HG03442 (cell line): ENCODE measurements at regions not wholly inside any gene's neighbourhood (a gene's known extent, or its start where the extent isn't known, plus 50 kb on each side); places are given as distances from the start of the nearest gene placed in this dataset.
"Not testable (repeated sequence)": the region's sequence is repeated elsewhere in the genome, so short reads cannot be mapped to it uniquely, and the experiment has no call there.

Experiments
- ATAC-seq: cut with Tn5 transposase; IDR thresholded peaks from one replicate; pipeline ENCODE4 v1.9.1; 2021; ENCODE audit warnings: mild to moderate bottlenecking, moderate library complexity; ENCODE audit not compliant: unreplicated experiment

DNA sequence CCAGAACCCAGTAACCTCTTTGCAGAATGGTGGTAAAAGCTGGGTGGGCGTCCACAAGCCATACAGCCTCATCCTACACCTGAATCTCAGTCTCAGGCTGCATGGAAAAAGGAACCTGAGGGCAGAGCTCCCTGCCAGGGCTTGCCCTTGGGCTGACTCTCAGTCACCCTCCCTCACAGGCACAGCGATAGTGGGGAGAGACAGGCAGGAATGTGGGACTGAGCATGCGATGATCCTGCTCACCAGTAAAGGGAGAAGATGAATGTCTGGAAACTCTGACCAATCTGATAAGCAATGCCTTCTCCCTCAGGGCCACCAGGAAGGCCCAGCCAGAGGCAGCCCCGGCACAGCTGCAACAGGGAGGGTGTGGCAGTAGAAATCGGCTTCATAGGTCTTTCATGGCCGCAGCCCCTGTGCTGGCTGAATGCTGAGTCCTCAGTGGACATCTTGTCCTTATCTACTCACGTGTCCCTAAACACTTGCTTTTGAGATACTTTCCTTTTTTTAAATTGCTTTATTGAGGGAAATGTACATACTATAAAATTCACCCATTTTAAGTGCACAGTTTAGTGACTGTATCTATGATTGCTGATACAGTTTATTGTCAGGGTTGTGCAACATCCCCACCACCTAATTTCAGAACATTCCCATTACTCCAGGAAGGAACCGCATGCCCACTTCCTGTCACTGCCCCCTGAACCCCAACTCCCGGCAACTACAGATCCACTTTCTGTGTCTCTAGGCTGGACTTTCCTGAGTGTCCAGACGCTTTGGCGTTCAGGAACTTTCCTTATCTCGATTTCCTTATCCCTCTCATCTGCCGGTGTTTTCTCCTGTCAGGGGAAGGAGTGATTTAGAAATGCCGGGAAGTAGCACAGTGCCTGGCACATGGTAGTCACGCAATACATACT, 258.1 kb downstream of the PCNX1 start:
- no peak for ATAC-seq

DNA sequence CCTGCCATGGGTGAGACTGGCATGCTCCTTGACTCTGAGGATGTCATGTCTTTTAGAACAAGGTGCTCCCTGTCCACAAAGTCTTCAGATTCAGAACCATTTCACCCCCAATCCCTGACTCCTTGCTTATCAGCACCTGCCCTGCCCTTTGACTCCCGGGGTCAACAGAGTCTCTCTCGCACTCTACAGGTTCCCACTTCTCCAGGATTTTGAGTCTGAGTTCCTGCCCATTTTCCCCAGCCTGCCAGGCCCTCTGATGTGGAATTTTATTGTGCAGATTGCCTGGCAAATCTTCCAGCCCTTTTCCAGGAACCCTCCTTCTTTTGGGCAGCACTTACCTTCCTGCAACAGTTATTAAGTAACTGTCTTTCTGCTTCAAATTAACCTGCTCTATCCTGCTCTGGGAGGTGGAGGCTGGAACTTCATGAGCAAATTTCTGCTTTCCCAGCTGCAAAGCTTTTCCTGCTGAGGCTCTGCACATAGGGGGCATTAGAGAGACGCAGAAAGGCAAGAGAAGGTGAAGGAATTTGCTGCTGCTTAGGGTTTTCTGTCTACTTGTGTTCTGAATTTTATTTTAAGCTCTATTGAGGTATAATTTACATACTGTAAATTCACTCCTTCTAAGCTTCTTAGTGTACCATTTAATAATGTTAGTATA, 259.1 kb downstream of the PCNX1 start:
- ATAC-seq = no peak

DNA sequence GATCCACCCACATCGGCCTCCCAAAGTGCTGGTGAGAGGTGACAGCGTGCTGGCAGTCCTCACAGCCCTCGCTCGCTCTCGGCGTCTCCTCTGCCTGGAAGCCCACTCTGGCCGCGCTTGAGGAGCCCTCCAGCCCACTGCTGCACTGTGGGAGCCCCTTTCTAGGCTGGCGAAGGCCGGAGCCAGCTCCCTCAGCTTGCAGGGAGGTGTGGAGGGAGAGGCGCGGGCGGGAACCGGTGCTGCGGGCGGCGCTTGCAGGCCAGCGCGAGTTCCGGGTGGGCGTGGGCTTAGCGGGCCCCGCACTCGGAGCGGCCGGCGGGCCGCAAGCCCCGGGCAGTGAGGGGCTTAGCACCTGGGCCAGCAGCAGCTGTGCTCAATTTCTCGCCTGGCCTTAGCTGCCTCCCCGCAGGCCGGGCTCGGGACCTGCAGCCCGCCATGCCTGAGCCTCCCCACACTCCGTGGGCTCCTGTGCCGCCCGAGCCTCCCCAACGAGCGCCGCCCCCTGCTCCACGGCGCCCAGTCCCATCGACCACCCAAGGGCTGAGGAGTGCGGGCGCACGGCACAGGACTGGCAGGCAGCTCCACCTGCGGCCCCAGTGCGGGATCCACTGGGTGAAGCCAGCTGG, 260.2 kb downstream of the PCNX1 start:
- ATAC-seq = not testable (repeated sequence)

DNA sequence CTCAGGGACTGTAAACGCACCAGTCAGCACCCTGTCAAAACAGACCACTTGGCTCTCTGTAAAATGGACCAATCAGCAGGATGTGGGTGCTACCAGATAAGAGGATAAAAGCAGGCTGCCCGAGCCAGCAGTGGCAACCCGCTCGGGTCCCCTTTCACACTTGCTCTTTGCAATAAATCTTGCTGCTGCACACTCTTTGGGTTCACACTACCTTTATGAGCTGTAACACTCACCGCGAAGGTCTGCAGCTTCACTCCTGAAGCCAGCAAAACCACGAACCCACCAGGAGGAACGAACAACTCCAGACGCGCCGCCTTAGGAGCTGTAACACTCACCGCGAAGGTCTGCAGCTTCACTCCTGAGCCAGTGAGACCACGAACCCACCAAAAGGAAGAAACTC, 260.9 kb downstream of the PCNX1 start:
- ATAC-seq = not testable (repeated sequence)

DNA sequence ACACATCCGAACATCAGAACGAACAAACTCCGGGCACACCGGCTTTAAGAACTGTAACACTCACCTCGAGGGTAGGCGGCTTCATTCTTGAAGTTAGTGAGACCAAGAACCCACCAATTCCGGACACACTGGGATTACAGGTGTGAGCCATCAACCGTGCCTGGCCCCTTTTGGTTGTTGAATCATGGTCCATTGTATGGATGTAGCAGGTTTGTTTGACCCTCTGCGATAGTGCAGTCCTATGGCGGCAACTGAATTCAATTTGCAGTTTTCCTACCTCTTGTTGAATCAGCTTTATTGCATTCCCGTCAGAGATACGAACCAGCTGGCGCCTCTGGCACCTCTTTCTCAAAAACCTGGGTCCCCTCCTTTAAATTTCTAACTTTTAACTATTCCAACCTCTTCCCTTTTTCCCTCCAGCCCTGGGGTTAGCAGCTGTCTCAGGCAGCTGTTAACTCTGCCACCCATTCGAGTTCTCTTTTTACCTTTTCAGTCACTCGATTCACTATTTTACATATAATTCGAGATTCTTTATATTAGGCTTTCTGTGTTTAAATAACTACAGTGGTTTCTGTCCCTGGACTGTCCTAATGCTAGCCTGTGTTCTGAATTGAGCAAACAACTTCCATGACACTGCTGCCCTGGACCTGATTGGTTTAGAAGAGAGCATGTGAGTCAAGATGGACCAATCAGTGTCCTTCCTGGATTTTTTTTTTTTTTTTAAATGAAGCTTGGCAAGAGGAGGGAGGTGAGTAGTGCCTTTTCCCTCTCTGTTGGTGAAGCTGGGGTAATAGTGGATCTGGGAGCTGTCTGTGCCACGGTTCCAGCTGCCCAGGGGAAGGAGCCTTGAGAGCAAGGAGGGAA, 261.5 kb downstream of the PCNX1 start:
- ATAC-seq = no peak

DNA sequence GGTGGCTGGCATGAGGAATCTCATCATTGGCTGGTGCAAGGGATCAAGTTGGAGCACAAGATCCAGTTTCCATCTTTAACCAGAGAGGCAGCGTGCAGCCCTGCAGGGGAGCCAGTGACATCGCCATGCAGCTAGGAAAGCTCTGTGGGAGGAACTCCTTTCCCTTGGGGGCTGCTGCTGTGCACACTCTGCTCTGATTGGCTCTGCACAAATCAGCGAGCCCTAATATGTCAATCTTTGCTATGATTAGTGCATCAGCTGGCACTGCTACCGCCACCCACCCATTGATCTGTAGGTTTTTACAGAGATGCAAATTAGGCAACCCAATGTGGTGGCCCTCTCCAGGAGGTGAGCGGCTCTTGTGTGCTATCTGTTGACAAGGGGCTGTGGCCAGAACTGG, 262.6 kb downstream of the PCNX1 start:
- ATAC-seq = no peak

DNA sequence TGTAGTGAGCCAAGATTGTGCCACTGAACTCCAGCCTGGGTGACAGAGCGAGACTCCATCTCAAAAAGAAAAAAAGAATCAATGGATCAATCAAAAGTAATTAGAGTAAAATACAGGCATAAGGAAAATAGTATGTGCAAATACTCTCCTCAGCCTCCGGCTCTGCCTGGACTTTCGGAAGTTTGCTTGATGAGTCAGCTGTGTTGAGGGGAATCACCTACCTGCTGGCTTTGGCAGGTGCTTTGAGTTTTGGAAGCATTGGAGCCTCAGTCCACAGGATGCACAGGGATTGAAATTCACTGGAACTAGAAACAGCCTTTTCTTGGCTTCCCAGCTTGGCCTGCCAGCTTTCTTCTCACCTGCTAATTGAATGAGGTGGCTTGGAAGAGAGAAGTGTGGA, 268.2 kb downstream of the PCNX1 start:
- no peak for ATAC-seq

DNA sequence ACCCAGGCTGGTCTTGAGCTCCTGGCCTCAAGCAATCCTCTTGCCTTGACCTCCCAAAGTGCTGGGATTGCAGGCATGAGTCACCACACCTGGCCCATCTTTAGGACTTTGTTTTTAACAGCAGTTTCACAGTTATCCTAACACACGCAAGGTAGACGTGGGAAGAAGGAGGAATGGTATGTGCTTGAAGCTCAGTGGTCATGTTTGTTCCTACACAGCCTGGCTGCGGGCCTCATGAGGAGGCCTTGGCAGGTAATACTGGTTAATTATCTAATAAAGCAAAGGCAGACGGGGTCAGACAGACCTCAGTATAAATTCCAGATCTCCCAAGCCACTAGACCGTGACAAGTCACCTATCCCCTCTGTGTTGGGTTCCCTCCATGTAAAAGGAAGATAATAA, 271.8 kb downstream of the PCNX1 start:
- no peak for ATAC-seq

DNA sequence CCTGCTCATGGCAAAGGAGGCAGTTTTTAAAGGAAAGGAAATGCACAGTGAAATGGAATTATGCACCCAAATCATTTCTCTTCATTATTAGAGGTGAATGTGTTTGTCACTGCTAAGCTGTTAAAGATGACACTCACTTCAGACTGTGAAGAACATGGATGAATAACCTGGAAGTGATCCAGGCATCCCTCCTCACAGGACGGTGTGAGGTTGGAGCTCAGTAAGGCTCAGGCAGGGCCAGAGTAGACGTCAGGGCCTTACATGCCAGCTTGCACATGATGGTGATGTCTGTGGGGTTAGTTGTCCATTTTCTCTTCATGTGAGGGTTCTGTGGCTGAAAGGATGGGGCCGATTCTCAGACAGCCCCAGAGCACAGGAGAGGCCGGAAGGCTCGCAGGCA, 273.1 kb downstream of the PCNX1 start:
- no peak for ATAC-seq

DNA sequence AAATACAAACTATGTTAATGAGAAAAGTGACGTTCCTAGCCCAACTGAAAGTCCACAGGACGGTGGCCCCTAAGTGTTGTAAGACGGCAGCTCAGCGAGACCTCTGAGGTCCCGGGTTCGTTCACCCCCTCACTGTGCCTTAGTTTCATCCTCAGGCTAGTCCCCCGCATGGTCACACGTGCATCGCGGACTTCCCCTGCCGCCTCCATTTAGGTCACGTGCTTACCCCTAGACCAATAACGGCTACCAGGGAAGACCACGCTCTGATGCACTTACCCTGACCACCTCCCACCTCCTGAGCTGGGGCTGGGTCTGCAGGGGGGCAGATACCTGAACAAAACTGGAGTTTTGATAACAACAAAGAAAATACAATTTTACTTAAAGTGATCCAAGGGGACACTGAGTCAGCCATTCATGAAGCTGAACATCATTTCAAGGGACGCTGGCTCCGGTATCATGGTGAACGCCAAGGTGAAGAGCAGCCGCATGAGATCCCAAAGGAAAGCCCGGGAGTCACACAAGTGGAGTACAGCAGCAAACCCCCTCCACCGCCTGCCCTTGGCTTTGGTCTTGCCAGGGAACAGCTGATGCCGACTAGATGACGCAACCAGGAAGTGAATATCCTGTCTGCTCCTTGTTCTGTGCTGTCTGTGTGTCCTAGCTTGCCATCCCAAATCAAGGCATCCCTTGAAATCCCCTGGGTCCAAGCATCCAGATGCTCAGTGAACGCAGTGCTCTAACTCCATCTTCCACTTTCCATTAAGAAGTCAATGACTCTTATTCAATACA, 274.1 kb downstream of the PCNX1 start:
- ATAC-seq = no peak

DNA sequence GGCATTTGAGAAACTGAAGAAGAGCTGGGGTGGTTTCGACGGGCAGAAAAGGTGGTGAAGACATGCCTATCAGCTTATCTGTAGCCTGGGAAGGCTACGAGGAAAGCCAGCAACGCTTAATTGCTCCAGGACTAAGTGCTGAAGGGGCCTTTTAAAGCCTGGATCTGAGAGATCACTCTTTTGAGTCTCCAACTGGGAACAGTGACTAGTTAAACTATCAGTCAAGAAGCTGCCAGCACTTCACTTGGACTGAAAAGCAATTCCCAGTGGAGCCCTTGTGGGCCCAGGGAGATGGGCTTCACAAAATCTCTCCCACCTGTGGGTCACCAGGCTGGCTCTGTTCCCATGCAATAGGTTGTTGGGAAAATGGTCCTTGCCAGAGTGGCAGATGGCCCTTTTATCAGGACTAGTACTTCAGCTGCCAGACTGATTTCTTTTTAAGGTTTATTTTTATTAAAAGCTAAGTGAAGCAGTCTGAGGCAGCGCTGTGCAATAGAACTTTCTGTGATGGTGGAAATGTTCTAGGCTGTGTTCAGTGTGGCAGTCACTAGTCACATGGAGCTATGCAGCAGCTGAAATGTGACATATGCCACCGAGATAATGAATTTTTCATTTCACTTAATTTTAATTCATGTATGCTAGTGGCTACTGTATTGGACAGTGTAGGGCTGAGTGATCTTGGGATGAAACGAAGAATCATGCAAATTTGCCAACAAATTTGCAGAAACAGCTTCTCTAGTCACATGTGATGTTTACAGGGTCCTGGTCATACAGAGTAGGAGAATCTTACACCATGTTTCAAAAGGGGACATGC, 276.8 kb downstream of the PCNX1 start:
- ATAC-seq = no peak

DNA sequence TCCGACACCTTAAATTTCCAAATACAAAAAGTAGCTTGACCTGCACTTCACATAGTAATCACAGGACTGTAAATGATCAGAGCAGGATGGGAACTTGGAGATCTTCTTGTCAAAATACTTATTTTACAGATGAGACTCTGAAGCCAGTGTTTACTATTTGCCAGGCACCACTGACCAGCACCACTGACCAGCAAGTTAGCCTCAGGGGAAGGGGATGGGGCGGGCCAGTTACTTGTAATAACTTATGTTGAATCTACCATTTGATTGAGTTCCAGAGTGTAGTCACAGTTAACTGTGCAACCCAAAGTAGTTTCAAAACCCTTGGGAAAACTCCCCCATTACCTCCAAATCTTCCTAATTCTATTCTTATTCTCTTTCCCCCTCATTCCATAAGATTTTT, 278.4 kb downstream of the PCNX1 start:
- ATAC-seq = no peak

DNA sequence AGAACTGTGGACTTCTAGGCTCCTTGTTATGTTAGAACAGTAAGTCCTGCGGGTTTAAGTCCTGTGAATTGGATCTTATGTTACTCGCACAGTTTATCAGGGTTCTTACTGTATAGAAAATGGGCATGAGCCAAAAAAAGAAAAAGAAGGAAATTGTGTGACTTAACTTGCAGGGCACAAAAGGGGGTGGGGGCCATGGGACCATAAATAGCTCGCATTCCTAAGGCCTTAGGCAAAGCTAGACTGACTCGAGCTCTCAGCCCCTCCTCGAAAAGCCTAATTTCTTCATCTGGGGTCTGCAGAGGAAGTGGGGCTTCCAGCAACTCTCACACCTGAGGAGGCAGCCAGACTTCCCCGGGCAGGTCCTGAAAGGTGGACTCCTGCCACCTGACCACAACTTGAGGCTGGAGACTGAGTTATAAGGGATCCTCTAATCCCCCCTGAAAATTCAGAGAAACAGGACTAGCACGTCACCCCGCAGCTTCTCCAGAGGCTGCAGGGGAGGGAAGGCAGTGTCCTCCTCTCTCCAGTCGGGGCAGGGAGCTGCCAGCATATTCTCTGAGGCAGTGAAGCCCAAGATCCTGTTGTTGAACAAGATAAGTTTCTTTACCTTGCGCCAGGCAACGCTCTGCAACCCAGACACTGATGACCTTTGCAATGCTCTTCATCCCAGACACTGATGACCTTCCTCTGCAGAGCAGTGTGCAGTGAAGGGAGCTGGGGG, 280.5 kb downstream of the PCNX1 start:
- no peak for ATAC-seq

DNA sequence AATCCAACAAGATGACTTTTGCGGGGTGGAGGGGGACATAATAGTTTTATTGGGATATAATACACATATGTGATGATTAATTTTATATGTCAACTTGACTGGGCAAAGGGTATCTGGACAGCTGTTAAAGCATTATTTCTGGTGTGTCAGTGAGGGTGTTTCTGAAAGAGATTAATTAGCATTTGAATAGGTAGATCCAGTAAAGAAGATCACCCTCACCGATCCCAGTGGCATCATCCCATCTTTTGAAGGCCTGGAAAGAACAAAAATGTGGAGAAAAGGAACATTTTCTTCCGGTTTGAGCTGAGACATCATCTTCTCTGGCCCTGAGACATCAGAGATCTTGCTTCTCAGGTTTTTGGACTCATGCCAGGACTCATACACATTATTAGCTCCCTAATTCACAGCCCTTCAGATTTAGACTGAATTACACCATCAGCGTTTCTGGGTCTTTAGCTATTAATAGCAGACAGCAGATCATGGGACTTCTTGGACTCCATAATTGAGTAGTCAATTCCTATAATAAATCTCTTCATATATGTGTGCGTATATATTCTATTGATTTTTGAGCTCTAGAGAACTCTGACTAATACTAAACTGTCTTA, 283.6 kb downstream of the PCNX1 start:
- ATAC-seq = no peak

DNA sequence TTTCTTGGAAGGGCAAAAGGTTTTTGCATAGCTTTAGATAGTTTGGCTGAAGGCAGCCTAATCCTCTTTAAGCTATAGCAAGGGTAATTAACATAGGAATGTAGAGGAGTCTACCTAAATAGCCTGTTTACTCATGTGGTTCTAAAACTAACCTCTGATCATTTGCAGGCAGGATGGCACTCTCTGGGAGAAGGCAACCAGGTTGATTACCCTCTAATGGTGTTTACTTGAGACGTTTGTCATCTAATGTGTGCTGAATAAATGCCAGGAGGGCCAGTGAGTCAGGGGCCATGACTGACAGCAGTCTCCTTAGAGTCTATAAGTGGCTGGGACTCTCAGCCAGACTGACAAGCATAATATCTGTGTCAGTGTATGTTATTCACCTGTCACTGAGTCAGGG, 286.4 kb downstream of the PCNX1 start:
- ATAC-seq = no peak

DNA sequence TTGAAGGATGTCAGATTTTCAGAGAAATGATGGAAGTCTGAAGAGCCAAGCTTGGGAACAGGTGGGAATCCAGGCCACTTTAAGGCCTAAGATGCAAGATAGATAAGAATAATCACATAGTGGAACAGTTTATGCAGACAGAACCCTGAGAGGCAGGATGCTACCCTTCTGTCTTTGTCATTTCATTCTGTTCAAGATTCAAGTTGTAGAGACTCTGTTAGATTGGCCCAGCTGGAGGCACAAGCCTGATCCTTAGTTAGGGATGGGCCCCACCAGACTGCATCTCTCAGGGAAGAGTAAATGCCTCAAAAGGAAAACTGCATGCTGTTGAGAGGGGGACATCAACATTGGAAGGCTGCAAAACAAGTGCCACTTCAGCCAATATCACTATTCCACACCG, 287.0 kb downstream of the PCNX1 start:
- ATAC-seq = no peak

DNA sequence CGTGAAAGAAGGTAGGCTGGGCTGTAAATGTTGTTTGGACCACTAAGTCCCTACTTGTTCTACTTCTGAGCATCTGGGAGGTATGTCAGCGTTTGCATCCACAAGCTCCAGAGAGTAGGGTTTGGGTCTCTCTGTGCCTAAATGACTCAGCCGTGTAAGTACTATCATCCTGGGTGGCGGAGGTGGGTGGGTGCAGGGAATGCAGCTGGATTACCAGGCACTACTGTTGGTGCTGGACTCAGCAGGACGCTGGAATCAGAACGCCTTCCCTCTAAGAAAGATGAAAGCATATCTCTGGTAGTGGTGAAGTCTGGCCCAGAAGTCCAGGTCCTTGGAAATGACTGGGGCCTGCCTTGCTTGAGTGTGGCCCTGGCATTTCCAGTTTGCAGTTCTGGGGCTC, 289.7 kb downstream of the PCNX1 start:
- ATAC-seq = no peak

DNA sequence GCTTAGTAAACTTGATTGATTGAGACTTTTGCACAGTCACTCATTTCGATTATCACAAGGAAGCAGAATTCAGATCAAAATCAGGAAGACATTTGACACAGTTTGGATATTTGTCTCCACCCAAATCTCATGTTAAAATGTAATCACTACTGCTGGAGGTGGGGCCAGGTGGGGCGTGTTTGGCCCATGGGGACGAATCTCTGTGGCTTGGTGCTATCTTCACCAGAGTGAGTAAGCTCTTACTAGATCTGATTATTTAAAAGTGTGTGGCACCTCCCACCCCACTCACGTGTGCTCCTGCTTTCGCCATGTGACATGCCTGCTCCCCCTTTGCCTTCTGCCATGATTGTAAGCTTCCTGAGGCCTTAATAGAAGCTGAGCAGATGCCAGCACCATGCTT, 291.4 kb downstream of the PCNX1 start:
- no peak for ATAC-seq
